IPS-15b (cell line): ENCODE measurements at regions not wholly inside any gene's neighbourhood (a gene's known extent, or its start where the extent isn't known, plus 50 kb on each side); places are given as distances from the start of the nearest gene placed in this dataset.

Experiments
- H3K27me3 ChIP-seq: one replicate; pipeline ENCODE4 v1.6.1; 2013; ENCODE audit warnings: low read length; ENCODE audit not compliant: control insufficient read depth, insufficient read depth
- H3K36me3 ChIP-seq: one replicate; pipeline ENCODE4 v1.6.1; 2013; ENCODE audit warnings: low read length; ENCODE audit not compliant: control insufficient read depth, insufficient read depth
- H3K4me1 ChIP-seq: one replicate; pipeline ENCODE4 v1.6.1; 2013; ENCODE audit warnings: mild to moderate bottlenecking, low read length; ENCODE audit not compliant: control insufficient read depth, insufficient read depth
- H3K4me3 ChIP-seq: one replicate; pipeline ENCODE4 v1.5.1; 2013; ENCODE audit warnings: low read depth, low read length
- H3K9ac ChIP-seq: one replicate; pipeline ENCODE4 v1.6.1; 2013; ENCODE audit warnings: low read depth, mild to moderate bottlenecking, low read length
- H3K9me3 ChIP-seq: one replicate; pipeline ENCODE4 v1.6.1; 2013; ENCODE audit warnings: mild to moderate bottlenecking, low read length; ENCODE audit not compliant: control insufficient read depth, insufficient read depth

DNA sequence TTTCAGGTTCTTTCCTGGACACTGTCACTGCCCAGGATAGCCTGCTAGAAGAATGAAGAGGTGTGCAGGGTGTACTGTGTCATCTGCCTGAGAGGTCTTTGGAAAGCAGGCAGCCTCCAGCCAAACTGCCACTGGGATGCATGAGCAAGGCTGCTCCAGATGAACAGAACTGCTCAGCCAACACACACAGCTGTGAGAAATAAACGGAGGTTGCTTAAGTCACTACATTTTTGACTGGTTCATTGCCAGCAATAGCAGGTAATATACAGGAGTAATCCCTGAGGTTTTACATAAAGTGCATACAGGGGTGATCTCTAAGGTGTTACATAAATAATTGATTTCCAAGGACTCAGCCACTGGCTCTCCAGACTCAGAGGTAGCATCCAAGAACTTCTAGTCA lies 516.9 kb downstream of the BRINP3 start:
- H3K27me3 ChIP-seq = no peaks in the 10 kb centered on the region
- no peaks in the 10 kb centered on the region for H3K4me1 ChIP-seq
- H3K4me3 ChIP-seq = no peak overlapping the region
- H3K36me3 ChIP-seq = no peaks in the 10 kb centered on the region
- H3K9ac ChIP-seq = no peak overlapping the region
- no peaks in the 10 kb centered on the region for H3K9me3 ChIP-seq

DNA sequence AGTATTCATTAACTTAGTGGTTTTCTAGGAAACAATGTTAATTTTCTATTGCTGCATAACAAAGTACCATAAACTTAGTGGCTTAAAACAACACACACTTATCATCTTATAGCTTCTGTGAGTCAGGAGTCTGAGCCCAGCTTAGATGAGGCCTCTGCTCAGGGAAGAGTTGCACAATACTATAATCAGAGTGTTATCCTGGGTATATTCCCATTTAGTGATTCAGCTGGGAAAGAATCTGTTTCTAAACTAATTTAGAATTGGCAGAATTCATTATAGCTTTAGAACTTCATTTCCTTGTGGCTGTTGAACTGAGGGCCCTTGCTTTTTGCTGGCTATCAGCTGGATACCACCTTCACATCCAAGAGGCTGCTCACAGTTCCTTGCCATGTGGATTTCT lies 515.5 kb downstream of the BRINP3 start:
- Histone ChIP-seq H3K4me3 (no peak overlapping the region), H3K9me3 (no peaks in the 10 kb centered on the region), H3K4me1 (no peaks in the 10 kb centered on the region), H3K27me3 (no peaks in the 10 kb centered on the region), H3K36me3 (no peaks in the 10 kb centered on the region), H3K9ac (no peak overlapping the region)

DNA sequence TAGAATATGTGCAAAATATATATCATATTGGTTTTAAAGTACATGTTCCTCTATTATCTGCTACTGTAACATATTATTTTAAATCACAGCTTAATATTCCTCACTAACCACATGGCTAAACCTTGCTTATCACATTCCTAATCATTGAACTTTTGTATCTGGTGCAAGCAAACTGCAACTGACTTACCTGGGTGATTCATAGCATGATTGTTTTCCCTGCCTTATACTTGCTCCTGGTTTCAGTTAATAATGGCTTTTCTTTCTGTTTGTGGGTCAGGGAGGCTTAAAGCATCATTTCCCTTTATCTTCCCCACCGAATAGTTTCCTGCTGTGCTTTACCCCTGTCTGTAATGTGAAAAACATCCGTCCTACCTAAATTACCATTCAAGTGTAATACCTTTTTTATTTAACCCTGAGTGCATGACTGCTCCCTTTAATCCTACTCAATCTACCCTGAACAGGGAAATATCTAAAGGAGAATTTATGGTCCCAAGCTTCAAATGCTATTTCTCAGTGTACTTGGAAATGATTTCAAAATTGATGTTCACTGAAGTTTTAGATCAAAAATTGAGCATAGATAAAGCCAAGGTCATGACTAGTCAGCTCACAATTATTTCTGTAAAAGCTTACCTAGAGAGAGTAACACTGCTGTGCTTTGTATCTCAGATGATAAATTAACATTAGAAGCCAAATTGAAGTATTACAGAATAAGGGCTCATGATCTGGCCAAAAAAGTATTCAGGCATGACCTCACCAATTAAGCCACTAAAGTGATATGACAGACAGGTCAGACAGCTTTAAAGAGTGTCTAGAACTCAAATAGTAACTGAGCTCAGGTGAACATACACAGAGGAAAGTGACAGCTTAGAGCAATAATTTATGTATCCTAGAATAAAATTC lies 507.1 kb downstream of the BRINP3 start:
- Histone ChIP-seq H3K9ac (no peak overlapping the region), H3K27me3 (no peaks in the 10 kb centered on the region), H3K36me3 (no peaks in the 10 kb centered on the region), H3K9me3 (no peaks in the 10 kb centered on the region), H3K4me3 (no peak overlapping the region), H3K4me1 (no peaks in the 10 kb centered on the region)

DNA sequence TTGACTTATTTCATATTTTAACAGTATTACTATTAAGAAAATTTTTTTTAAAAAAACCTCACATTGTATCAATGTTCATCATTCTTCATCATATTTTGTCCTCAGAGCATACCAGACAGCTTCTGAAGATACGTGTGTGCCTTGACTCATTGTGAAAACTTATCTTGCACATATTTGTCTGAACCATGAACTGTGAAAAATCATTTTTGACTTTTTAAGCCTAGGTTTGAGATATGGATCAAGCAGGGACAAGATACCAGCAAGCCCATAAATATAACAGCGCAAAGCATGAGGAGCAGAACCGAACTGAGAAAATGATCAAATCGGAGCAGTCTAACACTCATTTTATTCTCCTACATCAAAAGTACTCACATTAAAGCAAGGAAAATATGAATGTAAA lies 506.0 kb downstream of the BRINP3 start:
- H3K9me3 ChIP-seq = no peaks in the 10 kb centered on the region
- no peaks in the 10 kb centered on the region for H3K36me3 ChIP-seq
- H3K4me3 ChIP-seq = no peak overlapping the region
- H3K4me1 ChIP-seq = no peaks in the 10 kb centered on the region
- H3K27me3 ChIP-seq = no peaks in the 10 kb centered on the region
- no peak overlapping the region for H3K9ac ChIP-seq

DNA sequence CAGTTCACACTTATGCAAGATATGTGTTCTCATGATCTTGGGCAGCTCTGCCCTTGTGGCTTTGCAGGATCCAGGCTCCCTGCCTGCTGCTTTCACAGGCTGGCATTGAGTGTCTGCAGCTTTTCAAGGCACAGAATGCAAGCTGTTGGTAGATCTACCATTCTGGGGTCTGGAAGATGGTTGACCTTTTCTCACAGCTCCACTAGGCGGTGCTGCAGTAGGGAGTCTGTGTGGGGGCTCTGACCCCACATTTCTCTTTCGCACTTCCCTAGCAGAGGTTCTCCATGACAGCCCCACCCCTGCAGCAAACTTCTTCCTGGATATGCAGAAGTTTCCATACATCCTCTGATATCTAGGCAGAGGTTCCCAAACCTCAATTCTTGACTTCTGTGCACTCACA lies 500.5 kb downstream of the BRINP3 start:
- H3K36me3 ChIP-seq = no peaks in the 10 kb centered on the region
- no peaks in the 10 kb centered on the region for H3K4me1 ChIP-seq
- no peaks in the 10 kb centered on the region for H3K27me3 ChIP-seq
- H3K9me3 ChIP-seq = no peaks in the 10 kb centered on the region
- H3K9ac ChIP-seq = no peak overlapping the region
- no peak overlapping the region for H3K4me3 ChIP-seq

DNA sequence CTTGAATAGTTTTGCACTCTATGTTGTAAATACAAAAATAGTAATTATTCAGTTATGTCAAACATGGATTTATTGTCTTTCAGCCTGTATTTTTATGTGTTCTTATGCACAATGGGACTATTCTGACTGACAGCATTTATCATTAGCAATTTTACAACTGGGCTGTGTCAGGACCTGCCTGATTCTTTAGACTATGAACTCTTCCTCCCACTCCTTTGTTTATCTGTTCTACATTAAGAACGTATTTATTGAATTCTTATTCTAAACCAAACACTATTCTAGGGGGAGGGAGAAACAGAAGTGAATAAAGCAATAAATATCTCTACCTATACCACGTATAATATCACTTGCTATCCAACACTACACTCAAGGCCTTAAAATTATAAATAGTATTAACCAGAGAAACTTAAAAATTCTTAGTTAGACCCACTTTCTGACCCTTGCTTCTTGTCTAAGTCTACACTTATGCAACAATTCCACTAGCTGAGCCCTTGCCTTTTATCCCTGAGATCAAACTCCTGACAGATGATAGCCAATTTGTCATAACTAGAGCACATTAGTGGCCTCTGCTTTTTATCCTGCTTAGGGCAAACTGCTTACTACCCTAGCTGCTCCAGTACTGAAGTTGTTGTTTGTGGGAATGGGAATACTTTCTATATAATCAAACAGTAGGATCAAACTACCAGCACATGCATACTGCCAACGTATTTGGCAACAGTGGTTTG lies 494.3 kb downstream of the BRINP3 start:
- no peak overlapping the region for H3K9ac ChIP-seq
- no peaks in the 10 kb centered on the region for H3K9me3 ChIP-seq
- H3K4me1 ChIP-seq = no peaks in the 10 kb centered on the region
- no peaks in the 10 kb centered on the region for H3K27me3 ChIP-seq
- no peaks in the 10 kb centered on the region for H3K36me3 ChIP-seq
- H3K4me3 ChIP-seq = no peak overlapping the region

DNA sequence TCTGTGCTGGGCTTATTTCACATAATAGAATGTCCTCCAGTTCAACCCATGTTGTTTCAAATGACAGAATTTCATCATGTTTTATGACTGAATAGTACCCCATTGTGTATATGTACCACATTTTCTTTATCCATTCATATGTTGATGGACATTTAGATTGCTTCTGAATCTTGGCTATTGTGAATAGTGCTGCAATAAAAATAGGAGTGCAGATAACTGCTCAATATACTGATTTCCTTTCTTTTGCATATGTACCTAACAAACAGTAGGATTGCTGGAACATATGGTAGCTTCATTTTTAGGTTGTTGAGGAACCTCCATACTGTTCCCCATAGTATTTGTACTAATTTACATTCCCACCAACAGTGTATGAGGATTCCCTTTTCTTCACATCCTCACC lies 491.1 kb downstream of the BRINP3 start:
- no peaks in the 10 kb centered on the region for H3K27me3 ChIP-seq
- H3K36me3 ChIP-seq = no peaks in the 10 kb centered on the region
- H3K9ac ChIP-seq = no peak overlapping the region
- no peak overlapping the region for H3K4me3 ChIP-seq
- H3K9me3 ChIP-seq = no peaks in the 10 kb centered on the region
- H3K4me1 ChIP-seq = no peaks in the 10 kb centered on the region

DNA sequence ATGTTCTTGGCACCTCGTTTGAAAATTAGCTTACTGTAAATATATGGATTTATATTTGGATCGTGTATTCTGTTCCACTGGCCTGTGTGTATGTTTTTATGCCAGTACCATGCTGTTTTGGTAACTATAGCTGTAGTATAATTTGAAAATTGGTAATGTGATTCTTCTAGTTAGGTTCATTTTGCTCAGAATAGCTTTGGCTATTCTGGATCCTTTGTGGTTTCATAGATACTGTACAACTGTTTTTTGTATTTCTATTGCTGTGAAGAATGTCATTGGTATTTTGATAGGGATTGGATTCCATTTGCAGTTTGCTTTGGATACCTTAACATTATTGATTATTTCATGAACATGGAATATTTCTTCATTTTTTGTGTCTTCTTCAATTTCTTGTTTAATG lies 490.2 kb downstream of the BRINP3 start:
- Histone ChIP-seq H3K4me3 (no peak overlapping the region), H3K27me3 (no peaks in the 10 kb centered on the region)

DNA sequence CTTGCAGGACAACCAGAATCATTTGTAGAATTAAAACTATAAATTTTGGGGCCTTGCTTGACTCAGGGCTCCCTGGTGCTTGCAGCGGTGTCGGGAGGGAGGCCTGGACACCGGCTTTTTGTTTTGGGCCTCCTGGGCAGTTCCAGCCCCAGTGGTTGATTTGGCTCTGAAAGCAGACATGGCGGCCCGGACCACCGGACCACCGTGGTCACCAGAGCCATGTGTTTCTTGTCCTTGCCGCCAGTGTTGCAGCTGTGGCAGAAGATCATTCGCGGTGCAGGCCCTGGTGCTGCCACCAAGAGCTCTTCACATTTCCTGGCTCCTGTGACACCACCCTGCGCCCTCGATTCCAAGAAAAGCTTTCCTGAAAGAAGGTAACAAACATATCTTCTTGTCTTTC lies 484.8 kb downstream of the BRINP3 start:
- Histone ChIP-seq H3K4me1 (no peaks in the 10 kb centered on the region), H3K27me3 (no peaks in the 10 kb centered on the region), H3K9ac (no peak overlapping the region), H3K36me3 (no peaks in the 10 kb centered on the region), H3K4me3 (no peak overlapping the region), H3K9me3 (no peaks in the 10 kb centered on the region)

More for the DNA sequence above, 490.2 kb downstream of the BRINP3 start:
- no peak overlapping the region for H3K9ac ChIP-seq
- H3K9me3 ChIP-seq = no peaks in the 10 kb centered on the region
- no peaks in the 10 kb centered on the region for H3K4me1 ChIP-seq
- no peaks in the 10 kb centered on the region for H3K36me3 ChIP-seq

DNA sequence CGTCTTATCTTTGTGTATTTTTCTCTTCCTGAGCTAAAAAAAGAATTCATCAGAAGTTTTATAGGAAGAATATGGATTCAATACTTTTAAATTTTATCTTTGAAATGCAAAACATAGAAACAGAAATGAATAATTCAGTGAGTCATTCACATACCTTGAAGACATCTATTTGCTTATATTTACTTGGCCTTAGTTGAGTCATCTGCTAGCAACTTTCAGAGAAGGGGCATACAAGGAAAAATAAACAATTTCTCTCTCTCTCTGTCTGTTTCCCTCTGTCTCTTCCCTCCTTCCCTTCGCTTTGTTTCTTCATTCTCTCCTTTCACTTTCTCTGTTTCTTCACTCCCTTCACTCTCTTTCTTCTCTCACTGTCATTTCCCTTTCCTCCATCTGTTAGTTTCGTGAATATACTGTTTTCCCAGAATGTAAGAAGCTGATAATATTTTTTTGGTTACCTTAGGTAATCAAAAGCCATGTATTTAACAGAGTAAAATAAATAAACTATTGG lies 477.2 kb downstream of the BRINP3 start:
- Histone ChIP-seq H3K4me1 (peaks cover 7% of the 10 kb centered on the region), H3K9ac (no peak overlapping the region), H3K9me3 (no peaks in the 10 kb centered on the region), H3K4me3 (no peak overlapping the region), H3K27me3 (no peaks in the 10 kb centered on the region), H3K36me3 (no peaks in the 10 kb centered on the region)

DNA sequence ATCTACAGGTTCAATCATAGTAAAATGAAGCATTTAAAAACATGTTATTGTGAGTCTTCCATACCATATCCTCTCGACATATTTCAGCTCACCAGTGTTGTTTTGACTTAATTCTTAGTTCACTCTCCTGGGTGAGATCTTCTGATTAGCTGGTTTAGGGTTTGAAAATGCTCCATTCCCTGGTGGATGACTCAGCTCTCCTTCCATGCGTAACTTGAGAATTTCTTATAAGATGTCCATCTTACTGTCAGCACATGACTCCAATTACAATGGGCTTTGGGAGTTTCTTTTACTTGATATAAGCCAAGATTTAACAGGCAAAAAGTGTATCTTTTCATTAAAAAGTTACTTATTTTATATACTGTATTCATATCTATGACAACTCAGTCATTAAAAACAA lies 476.5 kb downstream of the BRINP3 start:
- no peak overlapping the region for H3K4me3 ChIP-seq
- no peaks in the 10 kb centered on the region for H3K9me3 ChIP-seq
- H3K36me3 ChIP-seq = no peaks in the 10 kb centered on the region
- peaks cover 7% of the 10 kb centered on the region for H3K4me1 ChIP-seq
- no peaks in the 10 kb centered on the region for H3K27me3 ChIP-seq
- no peak overlapping the region for H3K9ac ChIP-seq

DNA sequence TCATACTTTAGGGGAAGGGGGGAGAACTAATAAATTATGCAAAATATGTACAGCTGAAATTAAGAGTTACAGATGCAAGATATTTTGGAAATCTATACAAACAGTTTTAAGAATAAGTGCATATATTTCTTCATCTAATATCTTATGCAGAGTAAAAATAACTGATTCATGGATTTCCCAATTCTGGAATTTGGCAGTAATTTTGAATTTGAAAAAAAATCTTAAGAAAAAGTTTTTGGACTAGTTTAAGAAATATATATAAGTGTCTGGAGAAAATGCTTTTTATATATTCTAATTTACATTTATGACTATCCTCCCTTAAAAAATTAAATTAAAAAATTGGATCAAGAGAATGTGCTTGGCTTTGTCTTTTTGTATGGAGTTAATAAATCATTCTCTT lies 474.3 kb downstream of the BRINP3 start:
- H3K9ac ChIP-seq = no peak overlapping the region
- H3K27me3 ChIP-seq = no peaks in the 10 kb centered on the region
- no peaks in the 10 kb centered on the region for H3K36me3 ChIP-seq
- no peak overlapping the region for H3K4me3 ChIP-seq
- H3K4me1 ChIP-seq = peaks cover 7% of the 10 kb centered on the region
- H3K9me3 ChIP-seq = no peaks in the 10 kb centered on the region
